H1 (cell line): ENCODE measurements at regions not wholly inside any gene's neighbourhood (a gene's known extent, or its start where the extent isn't known, plus 50 kb on each side); places are given as distances from the start of the nearest gene placed in this dataset.

Source experiments
- RNF2 ChIP-seq: fragments of 200-900, 300-1000 bp; sonication (generic); IDR thresholded peaks from 2 replicates; pipeline ENCODE4 v1.7.1; 2016; ENCODE audit warnings: borderline replicate concordance, low read depth, mild to moderate bottlenecking, antibody characterized with exemption, low read length; ENCODE audit not compliant: poor library complexity, severe bottlenecking; ENCODE audit errors: missing control alignments
- TF ChIP-seq, protein P1 (sequence below): IDR thresholded peaks from 2 replicates; pipeline ENCODE4 v1.6.1; 2011; ENCODE audit warnings: low read length, improper control_type of control experiment

GRCh38 chr12:76234741-76235140 lies 113.5 kb downstream of the BBS10 start (continued):
- TF ChIP-seq RNF2 = no peak
- TF ChIP-seq, protein P1, sequence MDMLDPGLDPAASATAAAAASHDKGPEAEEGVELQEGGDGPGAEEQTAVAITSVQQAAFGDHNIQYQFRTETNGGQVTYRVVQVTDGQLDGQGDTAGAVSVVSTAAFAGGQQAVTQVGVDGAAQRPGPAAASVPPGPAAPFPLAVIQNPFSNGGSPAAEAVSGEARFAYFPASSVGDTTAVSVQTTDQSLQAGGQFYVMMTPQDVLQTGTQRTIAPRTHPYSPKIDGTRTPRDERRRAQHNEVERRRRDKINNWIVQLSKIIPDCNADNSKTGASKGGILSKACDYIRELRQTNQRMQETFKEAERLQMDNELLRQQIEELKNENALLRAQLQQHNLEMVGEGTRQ = no peak
